ENCODE measurements at regions not wholly inside any gene's neighbourhood (a gene's known extent, or its start where the extent isn't known, plus 50 kb on each side); places are given as distances from the start of the nearest gene placed in this dataset.

DNA sequence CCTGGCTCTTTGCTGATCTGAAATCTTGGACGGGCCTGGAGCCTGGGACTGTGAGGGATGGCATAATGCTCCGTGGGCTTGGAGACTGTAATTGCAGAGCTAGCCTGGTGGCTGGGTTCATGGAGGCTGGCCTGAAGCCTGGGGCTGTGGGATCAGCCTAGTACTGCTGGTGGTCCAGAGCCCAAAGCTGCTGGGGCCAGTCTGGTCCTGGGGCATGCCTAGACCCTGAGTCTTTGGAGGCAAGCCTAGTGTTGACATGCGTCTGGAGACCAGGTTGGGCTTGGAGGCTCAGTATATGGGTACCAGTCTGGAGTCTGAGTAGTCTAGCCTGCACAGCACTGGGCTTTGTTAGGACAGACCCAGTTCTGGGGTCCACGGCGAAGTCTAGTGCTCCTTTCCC, 172.0 kb upstream of the ZC4H2 start:
- DNase-seq: no peak
- H3K27ac ChIP-seq: no peak overlapping the region
- H3K36me3 ChIP-seq: no peaks in the 10 kb centered on the region
- H3K4me1 ChIP-seq: no peaks in the 10 kb centered on the region
- WGBS, 2 donors: 81% methylated on average over 2 of the region's 5 CpGs; no CpG with 5 or more reads in 1 of the 2 donors
- H3K4me3 ChIP-seq: no peak overlapping the region
- H3K27me3 ChIP-seq: no peaks in the 10 kb centered on the region
- no peak for TF ChIP-seq CTCF (IDR thresholded peaks at IDR 0.05)
- no peak for TF ChIP-seq POLR2A (IDR thresholded peaks at IDR 0.05)
- H3K9me3 ChIP-seq: peaks cover 0 to 7% (median 4%) of the 10 kb centered on the region in 3 donors
- intact Hi-C loops (cut with DNase I): no loop called here

DNA sequence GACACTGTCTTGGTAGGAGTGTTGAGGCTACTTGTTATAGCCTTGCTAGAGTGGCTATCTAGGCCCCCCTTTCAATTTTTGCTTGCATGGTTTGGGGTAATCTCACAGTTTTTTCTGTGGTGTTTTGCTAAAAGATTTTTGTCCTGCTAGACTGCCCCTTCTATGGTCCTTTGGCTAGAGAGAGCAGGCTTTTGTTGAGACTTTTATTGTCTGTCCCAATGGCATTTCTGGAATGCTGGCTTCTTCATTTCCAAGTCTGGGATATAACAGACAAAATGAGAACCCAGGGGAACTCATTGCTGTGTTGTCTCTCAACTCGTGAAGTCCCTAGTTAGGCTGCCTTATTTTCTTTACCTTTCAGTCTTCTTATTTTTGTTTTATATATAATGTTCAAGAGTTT, 160.2 kb upstream of the ZC4H2 start:
- TF ChIP-seq POLR2A (IDR thresholded peaks at IDR 0.05): no peak
- no peak for TF ChIP-seq CTCF (IDR thresholded peaks at IDR 0.05)
- H3K36me3 ChIP-seq: no peaks in the 10 kb centered on the region
- no peaks in the 10 kb centered on the region for H3K27me3 ChIP-seq
- H3K4me3 ChIP-seq: no peak overlapping the region
- WGBS, 2 donors: 38 to 61% methylated on average over 1 of the region's 1 CpG
- no peaks in the 10 kb centered on the region for H3K4me1 ChIP-seq
- no peak for DNase-seq
- H3K9me3 ChIP-seq: peaks cover 0 to 2% (median 0%) of the 10 kb centered on the region in 3 donors
- intact Hi-C loops (cut with DNase I): no loop called here
- H3K27ac ChIP-seq: no peak overlapping the region

GRCh38 chrX:65127842-65128241, 151.6 kb upstream of the ZC4H2 start:
- intact Hi-C loops (cut with DNase I): no loop called here
- no peak for DNase-seq
- H3K27ac ChIP-seq: no peak overlapping the region
- WGBS, 2 donors: 47 to 68% methylated on average over 3 of the region's 3 CpGs
- no peaks in the 10 kb centered on the region for H3K27me3 ChIP-seq
- no peaks in the 10 kb centered on the region for H3K36me3 ChIP-seq
- H3K9me3 ChIP-seq: peaks cover 0 to 12% (median 0%) of the 10 kb centered on the region in 3 donors
- TF ChIP-seq CTCF (IDR thresholded peaks at IDR 0.05) (no peak), POLR2A (IDR thresholded peaks at IDR 0.05) (no peak)
- no peak overlapping the region for H3K4me3 ChIP-seq
- H3K4me1 ChIP-seq: no peaks in the 10 kb centered on the region

- Histone ChIP-seq H3K4me3 (no peak overlapping the region), H3K27ac (no peak overlapping the region), H3K36me3 (no peaks in the 10 kb centered on the region), H3K27me3 (no peaks in the 10 kb centered on the region), H3K9me3 (peaks cover 0 to 14% (median 0%) of the 10 kb centered on the region in 3 donors), H3K4me1 (no peaks in the 10 kb centered on the region)
- intact Hi-C loops (cut with DNase I): no loop called here
- 60% methylated on average over 2 of the region's 3 CpGs; no CpG with 5 or more reads in 1 of the 2 donors for WGBS, 2 donors
- no peak for DNase-seq
- TF ChIP-seq POLR2A (IDR thresholded peaks at IDR 0.05) (no peak), CTCF (IDR thresholded peaks at IDR 0.05) (no peak)
These were observed 122.6 kb upstream of the ZC4H2 start for GRCh38 chrX:65098851-65099250.

GRCh38 chrX:65093658-65094057, 117.4 kb upstream of the ZC4H2 start:
- TF ChIP-seq CTCF (IDR thresholded peaks at IDR 0.05): no peak
- DNase-seq: no peak
- Histone ChIP-seq H3K9me3 (no peaks in the 10 kb centered on the region), H3K4me3 (no peak overlapping the region), H3K27ac (no peak overlapping the region), H3K4me1 (no peaks in the 10 kb centered on the region), H3K27me3 (no peaks in the 10 kb centered on the region), H3K36me3 (no peaks in the 10 kb centered on the region)
- intact Hi-C loops (cut with DNase I): no loop called here

Measured in esophagus squamous epithelium (tissue), 5 donors.